H1 (cell line): ENCODE measurements at regions not wholly inside any gene's neighbourhood (a gene's known extent, or its start where the extent isn't known, plus 50 kb on each side); places are given as distances from the start of the nearest gene placed in this dataset.

Experiments
- CTCF ChIA-PET: fragments of 300-600 bp; sonication (Branson Sonifier 250); formaldehyde crosslinking; loops from one replicate; lab custom pipeline; 2021; ENCODE audit not compliant: partially characterized antibody; lab: Charles Lee
- POLR2A ChIA-PET: fragments of 300-600 bp; sonication (Branson Sonifier 250); formaldehyde crosslinking; loops from one replicate; lab custom pipeline; 2021; ENCODE audit warnings: inconsistent platforms; ENCODE audit not compliant: partially characterized antibody; lab: Charles Lee
- DNase-seq, 2 experiments: peaks; one replicate each; pipeline versions ENCODE4 v3.0.0 to v3.0.0-alpha.2; 2010 to 2022; ENCODE audit warnings: low spot score in 2 of 2, low read depth in 1 of 2, mixed read lengths in 1 of 2
- FAIRE-seq: peaks from 2 replicates; lab custom pipeline; 2011; peaks lifted over from hg19 to GRCh38; lab: Jason Lieb, UNC
- H2AFZ ChIP-seq: 2 replicates; pipeline ENCODE4 v1.8.1; 2012; ENCODE audit warnings: low read length, inconsistent platforms
- H2AK5ac ChIP-seq: 2 replicates; pipeline ENCODE4 v1.6.1; 2013; ENCODE audit warnings: low read depth, low read length
- H2BK120ac ChIP-seq: replicated peaks from 2 replicates; pipeline ENCODE3; 2013; ENCODE audit warnings: low read depth, low read length, inconsistent platforms
- H2BK12ac ChIP-seq: 2 replicates; pipeline ENCODE4 v1.6.1; 2013; ENCODE audit warnings: low read depth, low read length
- H2BK15ac ChIP-seq: 2 replicates; pipeline ENCODE4 v1.6.1; 2013; ENCODE audit warnings: low read length
- H2BK20ac ChIP-seq: 2 replicates; pipeline ENCODE4 v1.6.1; 2013; ENCODE audit warnings: low read length
- H2BK5ac ChIP-seq: 2 replicates; pipeline ENCODE4 v1.6.1; 2013; ENCODE audit warnings: low read depth, low read length
- H3K14ac ChIP-seq: 2 replicates; pipeline ENCODE4 v1.6.1; 2013; ENCODE audit warnings: inconsistent platforms; ENCODE audit not compliant: insufficient read length
- H3K18ac ChIP-seq: 2 replicates; pipeline ENCODE4 v1.6.1; 2013; ENCODE audit warnings: low read length; ENCODE audit errors: extremely low read depth
- H3K23ac ChIP-seq: 2 replicates; pipeline ENCODE4 v1.6.1; 2013; ENCODE audit warnings: inconsistent platforms; ENCODE audit not compliant: insufficient read length
- H3K23me2 ChIP-seq: 2 replicates; pipeline ENCODE4 v1.6.1; 2013; ENCODE audit warnings: low read depth, low read length
- H3K27ac ChIP-seq: 2 replicates; pipeline ENCODE4 v1.6.1; 2011; ENCODE audit warnings: low read depth, low read length, inconsistent platforms
- H3K27me3 ChIP-seq, 4 experiments: replicated peaks in 1 of 4; 1 replicate in 1 of 4; 2 replicates in 3 of 4; pipeline versions ENCODE4 v1.6.1 to v1.8.1; 2011 to 2013; ENCODE audit warnings: low read length in 3 of 4, mild to moderate bottlenecking in 3 of 4, inconsistent platforms in 2 of 4, mixed read lengths in 2 of 4, moderate library complexity in 1 of 4; ENCODE audit not compliant: control insufficient read depth in 3 of 4, insufficient read depth in 3 of 4; ENCODE audit errors: extremely low read depth in 1 of 4
- H3K36me3 ChIP-seq, 4 experiments: 2 replicates each; pipeline versions ENCODE4 v1.6.1 to v1.8.1; 2011 to 2013; ENCODE audit warnings: mild to moderate bottlenecking in 4 of 4, low read length in 3 of 4, moderate library complexity in 2 of 4, control low read depth in 1 of 4, inconsistent platforms in 1 of 4; ENCODE audit not compliant: insufficient read depth in 4 of 4, control insufficient read depth in 2 of 4
- H3K4ac ChIP-seq: replicated peaks from 2 replicates; pipeline ENCODE3; 2013; ENCODE audit warnings: low read length, low read depth, mixed read lengths, inconsistent platforms; ENCODE audit not compliant: insufficient read length
- H3K4me1 ChIP-seq, 4 experiments: replicated peaks in 1 of 4; 1 replicate in 1 of 4; 2 replicates in 3 of 4; pipeline versions ENCODE4 v1.6.1 to v1.8.1; 2011 to 2013; ENCODE audit warnings: low read length in 3 of 4, inconsistent platforms in 2 of 4, mixed read lengths in 1 of 4; ENCODE audit not compliant: insufficient read depth in 4 of 4, control insufficient read depth in 3 of 4
- H3K4me2 ChIP-seq, 2 experiments: 2 replicates each; pipeline versions ENCODE4 v1.6.1 to v1.8.1; 2011 to 2013; ENCODE audit warnings: low read depth in 2 of 2, low read length in 2 of 2, control low read depth in 1 of 2, inconsistent platforms in 1 of 2, mild to moderate bottlenecking in 1 of 2; ENCODE audit not compliant: insufficient read depth in 1 of 2
- H3K4me3 ChIP-seq, 4 experiments: fragments of 200-600, 300-600 bp in 1 of 4; sonication (generic), shearing (Covaris generic), sonication (Bioruptor Twin) in 1 of 4; 2 replicates each; pipeline versions ENCODE4 v1.5.1 to v1.8.1; 2011 to 2016; ENCODE audit warnings: low read length in 4 of 4, low read depth in 3 of 4, control low read depth in 2 of 4, inconsistent platforms in 2 of 4, mild to moderate bottlenecking in 2 of 4, mixed read lengths in 1 of 4, moderate library complexity in 1 of 4; ENCODE audit not compliant: insufficient read depth in 2 of 4; ENCODE audit errors: extremely low read depth in 1 of 4
- H3K56ac ChIP-seq: replicated peaks from 2 replicates; pipeline ENCODE3; 2013; ENCODE audit warnings: low read depth, mild to moderate bottlenecking, mixed read lengths, low read length, inconsistent platforms; ENCODE audit not compliant: insufficient read length
- H3K79me1 ChIP-seq: 2 replicates; pipeline ENCODE4 v1.6.1; 2013; ENCODE audit warnings: low read depth, low read length, control low read depth
- H3K79me2 ChIP-seq, 2 experiments: 2 replicates each; pipeline versions ENCODE4 v1.6.1 to v1.8.1; 2012 to 2013; ENCODE audit warnings: low read length in 2 of 2, mild to moderate bottlenecking in 2 of 2, inconsistent platforms in 1 of 2; ENCODE audit not compliant: insufficient read depth in 2 of 2, control insufficient read depth in 1 of 2
- H3K9ac ChIP-seq, 4 experiments: replicated peaks in 1 of 4; 1 replicate in 1 of 4; 2 replicates in 3 of 4; pipeline versions ENCODE4 v1.6.1 to v1.8.1; 2011 to 2013; ENCODE audit warnings: low read depth in 3 of 4, low read length in 3 of 4, control low read depth in 2 of 4, mild to moderate bottlenecking in 2 of 4, moderate library complexity in 2 of 4, inconsistent platforms in 1 of 4; ENCODE audit errors: extremely low read depth in 1 of 4
- H3K9me3 ChIP-seq, 2 experiments: 2 replicates each; pipeline versions ENCODE4 v1.6.1 to v1.8.1; 2012 to 2013; ENCODE audit warnings: mild to moderate bottlenecking in 2 of 2, moderate library complexity in 2 of 2, control low read depth in 1 of 2, inconsistent platforms in 1 of 2, low read depth in 1 of 2, low read length in 1 of 2, mixed read lengths in 1 of 2; ENCODE audit not compliant: insufficient read depth in 2 of 2
- H4K20me1 ChIP-seq, 2 experiments: replicated peaks in 1 of 2; 2 replicates each; pipeline versions ENCODE3 to v1.8.1; 2011 to 2013; ENCODE audit warnings: inconsistent platforms in 2 of 2, low read length in 2 of 2, mild to moderate bottlenecking in 1 of 2; ENCODE audit not compliant: insufficient read depth in 2 of 2, control insufficient read depth in 1 of 2
- H4K5ac ChIP-seq: 2 replicates; pipeline ENCODE4 v1.6.1; 2013; ENCODE audit warnings: low read length, low read depth, mixed read lengths, inconsistent platforms; ENCODE audit not compliant: insufficient read length
- H4K8ac ChIP-seq: 2 replicates; pipeline ENCODE4 v1.8.0; 2013; ENCODE audit warnings: mild to moderate bottlenecking, moderate library complexity, low read length, inconsistent platforms; ENCODE audit not compliant: insufficient read depth; ENCODE audit errors: extremely low read depth
- H4K91ac ChIP-seq: replicated peaks from 2 replicates; pipeline ENCODE3; 2013; ENCODE audit warnings: low read length, mixed read lengths, inconsistent platforms; ENCODE audit not compliant: insufficient read length
- CHD2 ChIP-seq: IDR thresholded peaks from 2 replicates; pipeline ENCODE4 v1.6.1; 2012; ENCODE audit warnings: low read length, improper control_type of control experiment
- FOSL1 ChIP-seq: IDR thresholded peaks from 2 replicates; pipeline ENCODE4 v1.6.1; 2011; ENCODE audit warnings: mild to moderate bottlenecking, low read depth, low read length, moderate library complexity; ENCODE audit not compliant: insufficient read depth
- MAX ChIP-seq: IDR thresholded peaks from 2 replicates; pipeline ENCODE4 v1.6.1; 2012; ENCODE audit warnings: inconsistent platforms
- RFX5 ChIP-seq: IDR thresholded peaks from 2 replicates; pipeline ENCODE4 v1.6.1; 2011; ENCODE audit warnings: low read depth, low read length, improper control_type of control experiment, borderline replicate concordance
- WGBS, 2 experiments: shearing (Covaris generic) in 1 of 2; methylation state at CpG; one replicate each; pipeline versions ENCODE4 v1.1.6 to v1.1.7; 2013 to 2015; ENCODE audit warnings: low lambda C conversion rate in 2 of 2, mixed read lengths in 2 of 2, inconsistent platforms in 1 of 2, low coverage in 1 of 2, missing lambda C conversion rate in 1 of 2; ENCODE audit not compliant: insufficient replicate concordance in 2 of 2, insufficient coverage in 1 of 2, insufficient read length in 1 of 2; ENCODE audit errors: extremely low coverage in 1 of 2, missing lambda C conversion rate in 1 of 2; 5-methylcytosine and 5-hydroxymethylcytosine counted together

DNA sequence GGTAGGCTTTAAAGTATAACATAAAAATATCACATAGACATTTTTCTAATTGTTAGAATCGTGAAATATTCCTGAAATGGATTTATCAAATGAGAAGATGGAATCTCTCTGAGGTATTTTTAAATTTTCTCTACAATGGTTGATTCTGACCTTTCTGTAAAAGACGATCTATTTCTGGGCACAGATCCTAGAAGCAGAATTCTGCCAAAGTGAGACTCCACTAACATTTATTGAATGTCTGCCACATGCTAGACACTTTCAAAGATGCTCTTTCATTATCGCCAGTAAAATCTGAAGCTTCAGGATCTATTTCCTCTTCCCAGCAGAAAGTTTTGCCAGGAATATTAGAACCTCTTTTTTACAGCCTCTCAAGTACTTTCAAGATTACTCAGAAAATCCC, 64.1 kb upstream of the TMEM45B start:
- H2BK120ac ChIP-seq = no peak overlapping the region
- no peaks in the 10 kb centered on the region for H3K9me3 ChIP-seq
- H4K91ac ChIP-seq = no peak overlapping the region
- H2BK20ac ChIP-seq = no peak overlapping the region
- POLR2A ChIA-PET = no interaction called here
- H3K9ac ChIP-seq = no peak overlapping the region
- 76% methylated on average over 3 of the region's 3 CpGs; no CpG with 5 or more reads in 1 of the 2 experiments for WGBS, 2 experiments
- peaks cover 0 to 13% (median 3%) of the 10 kb centered on the region in 4 experiments; a peak in 2 of 7 replicates for H3K27me3 ChIP-seq
- H3K18ac ChIP-seq = no peak overlapping the region
- no peak for TF ChIP-seq CHD2
- no peak for TF ChIP-seq RFX5
- TF ChIP-seq FOSL1 = no peak
- TF ChIP-seq MAX = no peak
- TF ChIP-seq, all 59 proteins: peak for 0
- Histone ChIP-seq H3K23ac (no peak overlapping the region), H3K27ac (no peak overlapping the region), H2AK5ac (no peak overlapping the region), H3K79me2 (no peaks in the 10 kb centered on the region), H3K23me2 (no peaks in the 10 kb centered on the region), H4K5ac (no peak overlapping the region), H3K4me2 (no peak overlapping the region), H2BK15ac (no peak overlapping the region), H2AFZ (no peak overlapping the region), H4K8ac (no peak overlapping the region), H3K4ac (no peak overlapping the region), H3K4me3 (no peak overlapping the region), H3K56ac (no peak overlapping the region), H4K20me1 (no peaks in the 10 kb centered on the region), H2BK12ac (no peak overlapping the region), H3K14ac (no peak overlapping the region), H3K79me1 (no peaks in the 10 kb centered on the region), H3K36me3 (no peaks in the 10 kb centered on the region), H3K4me1 (peaks cover 0 to 1% (median 0%) of the 10 kb centered on the region in 4 experiments; a peak in 1 of 7 replicates), H2BK5ac (no peak overlapping the region)
- DNase-seq (no peak), FAIRE-seq (no peak)
- CTCF ChIA-PET = interaction anchor here (0.9 to 7.8 kb wide), 15 partner anchors 8 to 387 kb away, joined by 3 to 91 read pairs (median 7); partner anchors contain the start of gene BARX2
